Heart right ventricle (tissue), 16 donors: ENCODE measurements at regions not wholly inside any gene's neighbourhood (a gene's known extent, or its start where the extent isn't known, plus 50 kb on each side); places are given as distances from the start of the nearest gene placed in this dataset.

Experiments used
- ATAC-seq, 8 donors: fragments of 200-7000 bp; cut with Tn5 transposase; one replicate each; pipeline ENCODE4 v1.9.1; 2020; ENCODE audit warnings: mild to moderate bottlenecking in 8 of 8, moderate library complexity in 8 of 8, moderate number of reproducible peaks in 1 of 8
- DNase-seq, 2 donors: peaks; one replicate each; pipeline ENCODE4 v3.0.0-alpha.2; 2020
- H3K27ac ChIP-seq, 10 donors: fragments of 200-600 bp; sonication (generic) in 2 of 10; one replicate each; pipeline versions ENCODE4 v1.5.0 to v1.8.0; 2020 to 2022; ENCODE audit warnings: mild to moderate bottlenecking in 3 of 10
- H3K27me3 ChIP-seq, 7 donors: fragments of 200-600 bp; one replicate each; pipeline ENCODE4 v1.8.0; 2021 to 2022; ENCODE audit warnings: mild to moderate bottlenecking in 2 of 7
- H3K36me3 ChIP-seq, 9 donors: fragments of 200-600 bp; sonication (generic) in 1 of 9; one replicate each; pipeline versions ENCODE4 v1.5.0 to v1.8.0; 2020 to 2022; ENCODE audit warnings: mild to moderate bottlenecking in 2 of 9
- H3K4me1 ChIP-seq, 9 donors: fragments of 200-600 bp; sonication (generic) in 1 of 9; one replicate each; pipeline versions ENCODE4 v1.5.0 to v1.8.0; 2020 to 2022; ENCODE audit warnings: mild to moderate bottlenecking in 4 of 9
- H3K4me3 ChIP-seq, 10 donors: fragments of 200-600 bp; sonication (generic) in 2 of 10; one replicate each; pipeline versions ENCODE4 v1.5.0 to v1.8.0; 2020 to 2022; ENCODE audit warnings: mild to moderate bottlenecking in 7 of 10, moderate library complexity in 2 of 10
- H3K9me3 ChIP-seq, 11 donors: fragments of 200-600 bp in 10 of 11; sonication (generic) in 2 of 11; one replicate each; pipeline versions ENCODE4 v1.5.0 to v1.8.0; 2013 to 2022; ENCODE audit warnings: mild to moderate bottlenecking in 2 of 11, control low read depth in 1 of 11, moderate library complexity in 1 of 11
- CTCF ChIP-seq, 9 donors: fragments of 200-600 bp; sonication (generic) in 2 of 9; IDR thresholded peaks; one replicate each; pipeline versions ENCODE4 v1.5.0 to v1.8.0; 2021 to 2022; ENCODE audit warnings: antibody characterized with exemption in 9 of 9, mild to moderate bottlenecking in 5 of 9, moderate library complexity in 1 of 9
- WGBS, 2 donors: extraction: QIAGEN DNeasy Blood & Tissue Kit; methylation state at CpG; one replicate each; pipeline ENCODE4 v1.1.7; 2013; ENCODE audit warnings: inconsistent platforms in 1 of 2; 5-methylcytosine and 5-hydroxymethylcytosine counted together
- intact Hi-C, 10 donors: fragments of 100-400 bp; cut with DNase I; formaldehyde crosslinking; loops; one replicate each; pipeline versions ENCODE4 v1.11.1 to v1.14.2; 2022
- donor health status: Arrhythmogenic right ventricular cardiomyopathy.
- donor health status: ischemic (EF 13 %, LVEDD 7.1; RV severe dilation, severe dysfunction).
- donor health status: healthy with polysubstance abuse.
- donor health status: DM: no; HTN: yes; CAD: no.
- donor health status: DM: no; HTN: no; CAD: no.
- donor health status: ischemic (EF 25% LVEDD 6.9; RV normal size, moderate dysfunction).
- donor health status: ischemic (EF 25% LVEDD 5.7; RV mildly dilated, moderate dysfunction).
- donor health status: healthy.
- donor health status: DM: yes; HTN: yes; CAD: no.
- donor health status: Ischemic cardiomyopathy.
- donor health status: ischemic (EF 35%, LVEDD 5.7; RV mildly dilated, moderate dysfunction).
- donor health status: nonischemic (EF 11% LVEDD 7.7; RV severe dilation, severe dysfunction).
- donor health status: DM: yes; HTN: yes; CAD: no.
- donor health status: PGD.
- donor health status: ischemic (EF 29% LVEDD 5.4; RV normal size, mild dysfunction).
- donor health status: nonischemic (EF 23%, LVEDD 6.1; RV moderate dilation, normal function).

DNA sequence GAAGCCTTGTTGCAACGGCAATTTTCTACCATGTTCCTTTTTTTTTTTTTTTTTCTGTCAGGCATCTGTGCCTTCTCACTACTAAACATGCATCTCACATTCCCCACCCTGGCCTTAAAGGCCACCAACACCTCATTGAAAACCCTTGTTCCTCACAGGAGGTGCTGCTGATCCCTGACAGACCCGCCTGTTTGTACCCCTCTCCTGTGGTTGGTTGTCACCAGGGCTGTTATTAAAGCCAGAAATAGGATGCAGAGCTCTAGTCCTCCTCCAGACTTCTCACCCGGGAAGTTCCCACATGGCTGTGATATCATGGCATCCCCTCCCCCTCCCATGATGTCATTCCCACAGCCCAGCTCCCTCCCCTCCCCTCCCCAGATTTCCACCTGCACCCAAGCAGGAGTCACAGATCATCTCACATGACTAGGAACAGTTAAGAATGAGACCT is 302.8 kb upstream of the NCAM1 start:
- 25 to 50% methylated on average over 3 of the region's 3 CpGs for whole genome bisulfite sequencing, 2 donors
- no peak for TF ChIP-seq CTCF (IDR thresholded peaks at IDR 0.05)

GRCh38 chr11:112661146-112661545 is 300.1 kb upstream of the NCAM1 start:
- 68 to 90% methylated on average over 1 of the region's 1 CpG for WGBS, 2 donors
- intact Hi-C loops: no loop called here
- Histone ChIP-seq H3K27ac (no peak overlapping the region), H3K36me3 (no peaks in the 10 kb centered on the region), H3K4me1 (peaks cover 0 to 23% (median 6%) of the 10 kb centered on the region in 9 donors), H3K27me3 (no peaks in the 10 kb centered on the region), H3K4me3 (no peak overlapping the region), H3K9me3 (peaks cover 0 to 7% (median 0%) of the 10 kb centered on the region in 11 donors)
- ATAC-seq (no peak), DNase-seq (no peak)
- no peak for TF ChIP-seq CTCF (IDR thresholded peaks at IDR 0.05)

More for the DNA sequence above, 302.8 kb upstream of the NCAM1 start:
- peaks cover 3 to 45% (median 17%) of the 10 kb centered on the region in 9 donors for H3K4me1 ChIP-seq
- intact Hi-C loops: loop anchor here in 6 of 10 donors (10.0 kb wide), 6 partner anchors 96 to 626 kb away; partner anchors contain the start of gene NCAM1 (in 1 of the 6)
- H3K9me3 ChIP-seq: no peaks in the 10 kb centered on the region
- no peaks in the 10 kb centered on the region for H3K27me3 ChIP-seq
- peak overlapping the region in 1 of 10 donors; percentile 7 for H3K27ac ChIP-seq
- DNase-seq: peak in 1 of 2 donors; percentile 17
- H3K4me3 ChIP-seq: no peak overlapping the region
- ATAC-seq: peak in 6 of 8 donors; percentile 36 to 70 (median 46)
- no peaks in the 10 kb centered on the region for H3K36me3 ChIP-seq

GRCh38 chr11:112661571-112661970 is 299.6 kb upstream of the NCAM1 start:
- no peak for TF ChIP-seq CTCF (IDR thresholded peaks at IDR 0.05)
- H3K27ac ChIP-seq: no peak overlapping the region
- peaks cover 0 to 11% (median 0%) of the 10 kb centered on the region in 11 donors for H3K9me3 ChIP-seq
- ATAC-seq (no peak), DNase-seq (no peak)
- no peak overlapping the region for H3K4me3 ChIP-seq
- intact Hi-C loops: no loop called here
- H3K4me1 ChIP-seq: peaks cover 0 to 19% (median 4%) of the 10 kb centered on the region in 9 donors
- 95 to 96% methylated on average over 4 of the region's 4 CpGs for WGBS, 2 donors
- no peaks in the 10 kb centered on the region for H3K36me3 ChIP-seq
- H3K27me3 ChIP-seq: no peaks in the 10 kb centered on the region

DNA sequence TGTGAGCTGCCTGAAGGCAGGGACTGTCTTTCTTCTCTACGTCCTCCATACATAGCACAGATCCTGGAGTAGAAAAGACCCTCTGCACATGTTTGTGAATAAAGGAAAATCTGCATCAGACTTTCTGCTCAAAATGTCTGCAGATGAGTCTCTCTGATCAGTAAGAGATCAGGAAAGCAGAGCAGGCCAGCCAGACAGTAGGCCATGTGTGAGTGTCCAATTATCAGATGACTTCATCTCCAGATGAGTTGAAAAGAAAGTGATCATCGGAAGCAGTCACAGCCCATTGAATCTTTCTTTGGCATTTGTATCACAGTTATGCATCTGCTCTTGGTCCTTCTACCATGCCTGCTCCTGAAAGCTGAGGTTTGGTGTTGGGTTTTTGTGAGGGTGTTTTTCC is 298.7 kb upstream of the NCAM1 start:
- H3K9me3 ChIP-seq: peaks cover 0 to 12% (median 0%) of the 10 kb centered on the region in 11 donors
- H3K36me3 ChIP-seq: no peaks in the 10 kb centered on the region
- WGBS, 2 donors: 91 to 95% methylated on average over 2 of the region's 2 CpGs
- H3K4me1 ChIP-seq: peaks cover 0 to 9% (median 0%) of the 10 kb centered on the region in 9 donors
- intact Hi-C loops: no loop called here
- no peaks in the 10 kb centered on the region for H3K27me3 ChIP-seq
- DNase-seq (no peak), ATAC-seq (no peak)
- TF ChIP-seq CTCF (IDR thresholded peaks at IDR 0.05): no peak
- no peak overlapping the region for H3K4me3 ChIP-seq
- H3K27ac ChIP-seq: no peak overlapping the region
